DOHH2 (cell line): ENCODE measurements at regions not wholly inside any gene's neighbourhood (a gene's known extent, or its start where the extent isn't known, plus 50 kb on each side); places are given as distances from the start of the nearest gene placed in this dataset.

Experiments used
- H3F3A ChIP-seq: fragments of 200-600 bp; sonication (generic), shearing (Covaris generic); 2 replicates; pipeline ENCODE4 v1.6.0; 2016; ENCODE audit warnings: antibody characterized with exemption, mild to moderate bottlenecking; ENCODE audit not compliant: control insufficient read depth, insufficient read depth
- H3K27ac ChIP-seq: fragments of 200-600 bp; sonication (generic); 2 replicates; pipeline ENCODE4 v1.5.1; 2014; ENCODE audit warnings: low read depth, mild to moderate bottlenecking, low read length, moderate library complexity
- H3K27me3 ChIP-seq: fragments of 200-600 bp; sonication (generic); 2 replicates; pipeline ENCODE4 v1.6.1; 2014; ENCODE audit warnings: mild to moderate bottlenecking, low read length, mixed read lengths; ENCODE audit not compliant: control insufficient read depth
- H3K36me3 ChIP-seq: fragments of 200-600 bp; sonication (generic); 2 replicates; pipeline ENCODE4 v1.6.1; 2014; ENCODE audit warnings: mild to moderate bottlenecking, low read length, moderate library complexity, mixed read lengths; ENCODE audit not compliant: control insufficient read depth
- H3K4me1 ChIP-seq: fragments of 200-600 bp; sonication (generic); 2 replicates; pipeline ENCODE4 v1.6.1; 2014; ENCODE audit warnings: mild to moderate bottlenecking, low read length, mixed read lengths; ENCODE audit not compliant: control insufficient read depth
- H3K4me2 ChIP-seq: fragments of 200-600 bp; sonication (generic); 2 replicates; pipeline ENCODE4 v1.6.0; 2014; ENCODE audit warnings: mild to moderate bottlenecking, low read length, moderate library complexity
- H3K4me3 ChIP-seq: fragments of 200-600 bp; sonication (generic); 2 replicates; pipeline ENCODE4 v1.5.1; 2014; ENCODE audit warnings: mild to moderate bottlenecking, low read length, mixed read lengths
- H3K79me2 ChIP-seq: fragments of 200-600 bp; sonication (generic); 2 replicates; pipeline ENCODE4 v1.6.1; 2014; ENCODE audit warnings: mild to moderate bottlenecking, low read length, mixed read lengths; ENCODE audit not compliant: control insufficient read depth
- H3K9me2 ChIP-seq: fragments of 200-600 bp; sonication (generic); replicated peaks from 2 replicates; pipeline ENCODE4 v1.6.1; 2014; ENCODE audit warnings: mild to moderate bottlenecking, low read length, mixed read lengths; ENCODE audit not compliant: control insufficient read depth
- H3K9me3 ChIP-seq: fragments of 200-600 bp; sonication (generic); 2 replicates; pipeline ENCODE4 v1.6.1; 2014; ENCODE audit warnings: antibody characterized with exemption, low read length, mixed read lengths; ENCODE audit not compliant: control insufficient read depth, insufficient read depth
- H4K20me1 ChIP-seq: fragments of 200-600 bp; sonication (generic); 2 replicates; pipeline ENCODE4 v1.6.0; 2014; ENCODE audit warnings: low read depth, mild to moderate bottlenecking, antibody characterized with exemption, low read length, moderate library complexity; ENCODE audit not compliant: control insufficient read depth, insufficient read depth
- EZH2phosphoT487 ChIP-seq: fragments of 200-600 bp; sonication (generic); IDR thresholded peaks from 2 replicates; pipeline ENCODE4 v1.6.1; 2017; ENCODE audit warnings: borderline replicate concordance, mild to moderate bottlenecking, antibody characterized with exemption, low read length, moderate library complexity, mixed read lengths
- TF ChIP-seq, protein P1 (sequence below): fragments of 200-600 bp; sonication (generic); IDR thresholded peaks from one replicate; pipeline ENCODE4 v1.5.1; 2014; ENCODE audit warnings: antibody characterized with exemption, mild to moderate bottlenecking, low read depth, low read length; ENCODE audit not compliant: poor library complexity, severe bottlenecking

- Histone ChIP-seq H3K9me2 (no peaks in the 10 kb centered on the region), H3K9me3 (peaks cover 30% of the 10 kb centered on the region), H3K4me3 (peak overlapping the region; percentile 62), H3K27me3 (no peaks in the 10 kb centered on the region), H3K79me2 (no peaks in the 10 kb centered on the region), H4K20me1 (no peaks in the 10 kb centered on the region), H3F3A (peaks cover 19% of the 10 kb centered on the region), H3K4me1 (peaks cover 92% of the 10 kb centered on the region), H3K36me3 (peaks cover 22% of the 10 kb centered on the region), H3K27ac (peak overlapping the region; percentile 96), H3K4me2 (peak overlapping the region; percentile 86)
- TF ChIP-seq, protein P1, sequence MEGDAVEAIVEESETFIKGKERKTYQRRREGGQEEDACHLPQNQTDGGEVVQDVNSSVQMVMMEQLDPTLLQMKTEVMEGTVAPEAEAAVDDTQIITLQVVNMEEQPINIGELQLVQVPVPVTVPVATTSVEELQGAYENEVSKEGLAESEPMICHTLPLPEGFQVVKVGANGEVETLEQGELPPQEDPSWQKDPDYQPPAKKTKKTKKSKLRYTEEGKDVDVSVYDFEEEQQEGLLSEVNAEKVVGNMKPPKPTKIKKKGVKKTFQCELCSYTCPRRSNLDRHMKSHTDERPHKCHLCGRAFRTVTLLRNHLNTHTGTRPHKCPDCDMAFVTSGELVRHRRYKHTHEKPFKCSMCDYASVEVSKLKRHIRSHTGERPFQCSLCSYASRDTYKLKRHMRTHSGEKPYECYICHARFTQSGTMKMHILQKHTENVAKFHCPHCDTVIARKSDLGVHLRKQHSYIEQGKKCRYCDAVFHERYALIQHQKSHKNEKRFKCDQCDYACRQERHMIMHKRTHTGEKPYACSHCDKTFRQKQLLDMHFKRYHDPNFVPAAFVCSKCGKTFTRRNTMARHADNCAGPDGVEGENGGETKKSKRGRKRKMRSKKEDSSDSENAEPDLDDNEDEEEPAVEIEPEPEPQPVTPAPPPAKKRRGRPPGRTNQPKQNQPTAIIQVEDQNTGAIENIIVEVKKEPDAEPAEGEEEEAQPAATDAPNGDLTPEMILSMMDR, result no peak
- no peak for TF ChIP-seq EZH2phosphoT487
Measured at GRCh38 chr10:58992830-58993460, 183.5 kb upstream of the PHYHIPL start.

DNA sequence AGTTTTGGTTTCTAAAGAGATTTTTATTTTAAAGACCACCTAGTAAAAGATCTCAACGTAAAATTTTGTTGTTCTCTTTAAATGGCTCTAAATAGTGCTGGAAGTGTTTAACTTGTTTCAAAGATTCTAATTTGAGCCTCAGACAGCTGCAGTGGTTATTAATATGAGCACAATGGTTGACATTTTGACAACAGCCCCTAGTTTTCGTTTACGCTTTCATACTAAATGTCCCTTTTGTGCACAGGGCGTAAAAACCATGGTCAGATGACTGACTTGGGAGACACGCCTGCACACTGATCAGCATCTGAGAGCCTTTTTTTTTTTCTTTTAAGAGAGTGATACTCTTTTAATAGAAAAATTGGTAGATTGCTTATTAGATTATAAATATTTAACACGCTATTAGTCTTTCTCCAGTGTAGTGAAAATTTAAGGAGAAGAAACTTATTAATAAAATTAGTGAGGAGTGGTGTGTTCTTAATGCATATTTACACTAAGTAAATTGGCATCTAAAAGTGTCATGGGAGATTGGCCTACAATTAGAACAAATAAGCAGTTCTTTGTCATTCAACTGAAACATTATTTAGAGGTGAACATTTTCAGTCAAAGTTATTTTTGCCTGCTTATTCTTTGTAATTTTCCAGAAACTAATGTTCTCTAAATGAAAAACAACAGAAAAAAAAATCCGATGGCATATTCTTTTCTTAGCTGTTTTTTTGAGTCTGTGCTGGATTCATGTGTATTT, 182.8 kb upstream of the PHYHIPL start:
- Histone ChIP-seq H3K9me2 (no peaks in the 10 kb centered on the region), H3K9me3 (peaks cover 30% of the 10 kb centered on the region), H3K36me3 (peaks cover 22% of the 10 kb centered on the region), H3K27me3 (no peaks in the 10 kb centered on the region), H3K4me2 (peak overlapping the region; percentile 86), H3K4me1 (peaks cover 89% of the 10 kb centered on the region), H4K20me1 (no peaks in the 10 kb centered on the region), H3K4me3 (peak overlapping the region; percentile 62), H3K27ac (peak overlapping the region; percentile 96), H3K79me2 (no peaks in the 10 kb centered on the region), H3F3A (peaks cover 19% of the 10 kb centered on the region)
- TF ChIP-seq EZH2phosphoT487, result no peak
- TF ChIP-seq, protein P1, result no peak

DNA sequence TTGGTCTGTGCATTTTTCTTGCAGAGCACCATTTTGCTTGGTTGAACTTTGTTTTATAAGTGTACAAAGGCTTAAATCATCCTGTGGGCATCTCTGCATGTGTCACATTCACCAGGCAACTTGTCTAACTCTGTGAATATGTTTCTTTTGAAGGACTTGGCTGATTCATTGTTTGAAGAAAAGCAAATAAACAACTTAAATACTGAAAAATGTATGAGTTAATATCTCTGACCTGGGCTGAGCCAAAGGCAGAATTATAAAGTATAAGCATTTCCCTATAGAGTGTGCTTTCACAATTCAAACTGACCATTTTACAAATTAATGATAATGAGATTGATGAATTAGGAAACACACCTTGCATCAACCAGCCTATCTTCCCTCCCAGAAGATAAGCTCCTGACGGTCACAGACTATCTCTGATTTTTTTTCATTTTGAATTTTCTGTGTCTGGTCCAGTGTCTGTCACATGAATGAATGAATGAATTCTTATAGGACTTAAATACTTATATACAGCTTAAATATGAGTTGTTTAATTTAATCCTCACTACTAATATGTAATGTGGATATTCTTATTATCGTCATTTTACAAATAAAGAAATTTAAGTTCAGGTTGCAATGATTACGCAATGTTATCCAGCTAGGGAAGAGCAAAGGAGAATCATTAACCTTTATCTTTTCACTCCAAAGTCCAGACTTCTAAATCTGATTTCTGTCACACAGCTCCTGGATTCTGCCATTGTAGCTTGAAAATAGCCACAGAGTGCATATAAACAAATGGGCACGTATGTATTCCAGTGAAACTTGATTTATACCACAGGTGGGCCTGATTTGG, 182.0 kb upstream of the PHYHIPL start:
- Histone ChIP-seq H3K4me3 (peak overlapping the region; percentile 62), H3K4me2 (peak overlapping the region; percentile 86), H4K20me1 (no peaks in the 10 kb centered on the region), H3K79me2 (no peaks in the 10 kb centered on the region), H3F3A (peaks cover 19% of the 10 kb centered on the region), H3K27ac (peak overlapping the region; percentile 96), H3K9me2 (no peaks in the 10 kb centered on the region), H3K27me3 (no peaks in the 10 kb centered on the region), H3K4me1 (peaks cover 86% of the 10 kb centered on the region), H3K9me3 (peaks cover 24% of the 10 kb centered on the region), H3K36me3 (peaks cover 22% of the 10 kb centered on the region)
- TF ChIP-seq, protein P1, result no peak
- no peak for TF ChIP-seq EZH2phosphoT487
